SK-N-SH treated with all-trans-retinoic acid at 6 μM for 48 hours (cell line): ENCODE measurements at regions not wholly inside any gene's neighbourhood (a gene's known extent, or its start where the extent isn't known, plus 50 kb on each side); places are given as distances from the start of the nearest gene placed in this dataset.

ENCODE experiments used
- CREB5 ChIP-seq: fragments of 250-450 bp; sonication (Bioruptor Pico); IDR thresholded peaks from 2 replicates; pipeline ENCODE4 v1.5.1; 2020; ENCODE audit warnings: low read depth, mild to moderate bottlenecking, moderate library complexity
- CSDC2 ChIP-seq: fragments of 250-450 bp; sonication (Bioruptor Pico); IDR thresholded peaks from 2 replicates; pipeline ENCODE4 v1.5.0; 2020; ENCODE audit warnings: mild to moderate bottlenecking, moderate library complexity
- ESRRG ChIP-seq: fragments of 250-450 bp; sonication (Bioruptor Pico); IDR thresholded peaks from 2 replicates; pipeline ENCODE4 v1.6.1; 2021; ENCODE audit warnings: mild to moderate bottlenecking
- POU6F1 ChIP-seq: fragments of 250-450 bp; sonication (Bioruptor Pico); IDR thresholded peaks from 2 replicates; pipeline ENCODE4 v1.8.0; 2021; ENCODE audit warnings: low read depth, mild to moderate bottlenecking, moderate library complexity, borderline replicate concordance
- PPARA ChIP-seq: fragments of 250-450 bp; sonication (Bioruptor Pico); IDR thresholded peaks from 2 replicates; pipeline ENCODE4 v1.5.0; 2020; ENCODE audit warnings: mild to moderate bottlenecking, borderline replicate concordance
- RARB ChIP-seq: fragments of 250-450 bp; sonication (Bioruptor Pico); IDR thresholded peaks from 2 replicates; pipeline ENCODE4 v1.8.0; 2021; ENCODE audit warnings: mild to moderate bottlenecking, moderate library complexity
- SNAI2 ChIP-seq: fragments of 250-450 bp; sonication (Bioruptor Pico); IDR thresholded peaks from 2 replicates; pipeline ENCODE4 v1.5.0; 2020; ENCODE audit warnings: mild to moderate bottlenecking, moderate library complexity
- TSHZ2 ChIP-seq: fragments of 250-450 bp; sonication (Bioruptor Pico); IDR thresholded peaks from 2 replicates; pipeline ENCODE4 v1.5.0; 2020; ENCODE audit warnings: mild to moderate bottlenecking, moderate library complexity
- ZFP3 ChIP-seq: fragments of 250-450 bp; sonication (Bioruptor Pico); IDR thresholded peaks from 2 replicates; pipeline ENCODE4 v1.5.0; 2020; ENCODE audit warnings: mild to moderate bottlenecking, moderate library complexity
- ZNF8 ChIP-seq: fragments of 450-650 bp; formaldehyde crosslinking; IDR thresholded peaks from 2 replicates; pipeline ENCODE4 v1.5.0; 2020; ENCODE audit warnings: mild to moderate bottlenecking, moderate library complexity

GRCh38 chr18:6623278-6623677 is 106.2 kb upstream of the ARHGAP28 start:
- TF ChIP-seq ZNF8 (CRISPR knock-in tag) (no peak), POU6F1 (CRISPR knock-in tag) (no peak), PPARA (CRISPR knock-in tag) (no peak), TSHZ2 (no peak), ESRRG (CRISPR knock-in tag) (no peak), CSDC2 (no peak), RARB (CRISPR knock-in tag) (no peak), ZFP3 (CRISPR knock-in tag) (no peak), SNAI2 (no peak), CREB5 (CRISPR knock-in tag) (no peak)
